Aorta (tissue), 5 donors: ENCODE measurements at regions not wholly inside any gene's neighbourhood (a gene's known extent, or its start where the extent isn't known, plus 50 kb on each side); places are given as distances from the start of the nearest gene placed in this dataset.

Experiments
- ATAC-seq: fragments of 200-7000 bp; cut with Tn5 transposase; one replicate; pipeline ENCODE4 v1.9.1; 2022; ENCODE audit warnings: moderate library complexity; ENCODE audit not compliant: low FRiP score
- DNase-seq, 2 donors: peaks; one replicate each; pipeline ENCODE4 v3.0.0-alpha.2; 2020
- H3K27ac ChIP-seq, 2 donors: one replicate each; pipeline ENCODE4 v1.5.1; 2013; ENCODE audit warnings: low read length in 2 of 2, mild to moderate bottlenecking in 2 of 2, moderate library complexity in 2 of 2, control low read depth in 1 of 2, inconsistent platforms in 1 of 2, low read depth in 1 of 2
- H3K27me3 ChIP-seq, 2 donors: one replicate each; pipeline ENCODE4 v1.6.1; 2013; ENCODE audit warnings: control low read depth in 1 of 2, low read length in 1 of 2, mild to moderate bottlenecking in 1 of 2, moderate library complexity in 1 of 2; ENCODE audit not compliant: insufficient read depth in 2 of 2, control insufficient read depth in 1 of 2
- H3K36me3 ChIP-seq, 2 donors: one replicate each; pipeline ENCODE4 v1.6.1; 2013; ENCODE audit warnings: control low read depth in 1 of 2, low read length in 1 of 2, mild to moderate bottlenecking in 1 of 2; ENCODE audit not compliant: insufficient read depth in 2 of 2, control insufficient read depth in 1 of 2
- H3K4me1 ChIP-seq, 2 donors: one replicate each; pipeline ENCODE4 v1.6.1; 2013; ENCODE audit warnings: low read length in 2 of 2, control low read depth in 1 of 2, mild to moderate bottlenecking in 1 of 2, moderate library complexity in 1 of 2; ENCODE audit not compliant: insufficient read depth in 2 of 2, control insufficient read depth in 1 of 2
- H3K4me3 ChIP-seq, 2 donors: one replicate each; pipeline ENCODE4 v1.5.1; 2013; ENCODE audit warnings: low read length in 2 of 2, control low read depth in 1 of 2, mild to moderate bottlenecking in 1 of 2
- H3K9me3 ChIP-seq: one replicate; pipeline ENCODE4 v1.6.1; 2013; ENCODE audit warnings: mild to moderate bottlenecking, low read length; ENCODE audit not compliant: control insufficient read depth
- WGBS, 2 donors: extraction: QIAGEN DNeasy Blood & Tissue Kit; methylation state at CpG; one replicate each; pipeline ENCODE4 v1.1.7; 2013; 5-methylcytosine and 5-hydroxymethylcytosine counted together
- intact Hi-C, 2 donors: fragments of 100-400 bp; cut with DNase I; formaldehyde crosslinking; loops; one replicate each; pipeline versions ENCODE4 v1.14.2 to v1.15.0; 2022
- donor health status: healthy with polysubstance abuse.
- donor health status: Bipolar disorder and iron deficiency.
- donor health status: DM: no; HTN: no; CAD: no.
- donor health status: DM: no; HTN: no; CAD: no.
- donor health status: DM: yes; HTN: yes; CAD: no.

- Histone ChIP-seq H3K36me3 (no peaks in the 10 kb centered on the region), H3K27ac (no peak overlapping the region), H3K9me3 (peaks cover 1% of the 10 kb centered on the region), H3K4me1 (no peaks in the 10 kb centered on the region), H3K4me3 (no peak overlapping the region), H3K27me3 (no peaks in the 10 kb centered on the region)
- ATAC-seq (no peak), DNase-seq (no peak)
- intact Hi-C loops = no loop called here
- 73 to 100% methylated on average over 1 of the region's 1 CpG for WGBS, 2 donors
Observed at GRCh38 chr18:47399475-47399874, 148.0 kb upstream of the SKOR2 start.

GRCh38 chr18:47397671-47398319 is 146.3 kb upstream of the SKOR2 start:
- DNase-seq = no peak
- H3K4me3 ChIP-seq = no peak overlapping the region
- intact Hi-C loops = no loop called here
- WGBS, 2 donors = 20 to 30% methylated on average over 9 of the region's 9 CpGs
- H3K9me3 ChIP-seq = peaks cover 1% of the 10 kb centered on the region
- no peaks in the 10 kb centered on the region for H3K36me3 ChIP-seq
- no peak for ATAC-seq
- H3K4me1 ChIP-seq = no peaks in the 10 kb centered on the region
- no peak overlapping the region for H3K27ac ChIP-seq
- no peaks in the 10 kb centered on the region for H3K27me3 ChIP-seq

- Histone ChIP-seq H3K36me3 (no peaks in the 10 kb centered on the region), H3K27ac (no peak overlapping the region), H3K27me3 (no peaks in the 10 kb centered on the region), H3K4me3 (no peak overlapping the region), H3K4me1 (no peaks in the 10 kb centered on the region), H3K9me3 (no peaks in the 10 kb centered on the region)
- intact Hi-C loops = no loop called here
- 80 to 86% methylated on average over 1 of the region's 1 CpG for WGBS, 2 donors
- DNase-seq (no peak), ATAC-seq (no peak)
Observed at GRCh38 chr18:47391665-47392064, 140.2 kb upstream of the SKOR2 start.

GRCh38 chr18:47390410-47391024 is 139.1 kb upstream of the SKOR2 start:
- peaks cover 1% of the 10 kb centered on the region for H3K9me3 ChIP-seq
- WGBS, 2 donors = 32 to 36% methylated on average over 3 of the region's 3 CpGs
- H3K27me3 ChIP-seq = no peaks in the 10 kb centered on the region
- H3K4me1 ChIP-seq = no peaks in the 10 kb centered on the region
- H3K36me3 ChIP-seq = no peaks in the 10 kb centered on the region
- no peak for DNase-seq
- intact Hi-C loops = no loop called here
- H3K27ac ChIP-seq = no peak overlapping the region
- ATAC-seq = no peak
- H3K4me3 ChIP-seq = no peak overlapping the region

GRCh38 chr18:47389210-47389609 is 137.8 kb upstream of the SKOR2 start:
- H3K36me3 ChIP-seq = no peaks in the 10 kb centered on the region
- H3K4me3 ChIP-seq = no peak overlapping the region
- intact Hi-C loops = no loop called here
- H3K27me3 ChIP-seq = no peaks in the 10 kb centered on the region
- H3K9me3 ChIP-seq = peaks cover 1% of the 10 kb centered on the region
- 15 to 20% methylated on average over 2 of the region's 2 CpGs for WGBS, 2 donors
- no peaks in the 10 kb centered on the region for H3K4me1 ChIP-seq
- H3K27ac ChIP-seq = no peak overlapping the region
- ATAC-seq (no peak), DNase-seq (no peak)

GRCh38 chr18:47387864-47388263 is 136.4 kb upstream of the SKOR2 start:
- Histone ChIP-seq H3K9me3 (peaks cover 1% of the 10 kb centered on the region), H3K4me3 (no peak overlapping the region), H3K27me3 (no peaks in the 10 kb centered on the region), H3K27ac (no peak overlapping the region), H3K4me1 (no peaks in the 10 kb centered on the region), H3K36me3 (no peaks in the 10 kb centered on the region)
- intact Hi-C loops = no loop called here
- DNase-seq (no peak), ATAC-seq (no peak)

GRCh38 chr18:47383729-47384128 is 132.3 kb upstream of the SKOR2 start:
- intact Hi-C loops = no loop called here
- Histone ChIP-seq H3K4me3 (no peak overlapping the region), H3K4me1 (no peaks in the 10 kb centered on the region), H3K27ac (no peak overlapping the region), H3K36me3 (no peaks in the 10 kb centered on the region), H3K27me3 (no peaks in the 10 kb centered on the region), H3K9me3 (peaks cover 1% of the 10 kb centered on the region)
- DNase-seq (no peak), ATAC-seq (no peak)
- WGBS, 2 donors = 55 to 69% methylated on average over 1 of the region's 1 CpG

- no peak for ATAC-seq
- intact Hi-C loops = no loop called here
- 13 to 17% methylated on average over 14 of the region's 14 CpGs for WGBS, 2 donors
- no peak for DNase-seq
- no peaks in the 10 kb centered on the region for H3K4me1 ChIP-seq
- H3K36me3 ChIP-seq = no peaks in the 10 kb centered on the region
- H3K27me3 ChIP-seq = no peaks in the 10 kb centered on the region
- no peak overlapping the region for H3K4me3 ChIP-seq
- no peak overlapping the region for H3K27ac ChIP-seq
- peaks cover 1% of the 10 kb centered on the region for H3K9me3 ChIP-seq
Observed at GRCh38 chr18:47381975-47382570, 130.6 kb upstream of the SKOR2 start.

- intact Hi-C loops = no loop called here
- no peak for DNase-seq
- ATAC-seq = no peak
- H3K9me3 ChIP-seq = no peaks in the 10 kb centered on the region
- H3K27me3 ChIP-seq = no peaks in the 10 kb centered on the region
- H3K4me3 ChIP-seq = no peak overlapping the region
- WGBS, 2 donors = 53 to 73% methylated on average over 1 of the region's 1 CpG
- H3K27ac ChIP-seq = no peak overlapping the region
- H3K4me1 ChIP-seq = no peaks in the 10 kb centered on the region
- no peaks in the 10 kb centered on the region for H3K36me3 ChIP-seq
Observed at GRCh38 chr18:47380153-47380552, 128.7 kb upstream of the SKOR2 start.
